ENCODE measurements at regions not wholly inside any gene's neighbourhood (a gene's known extent, or its start where the extent isn't known, plus 50 kb on each side); places are given as distances from the start of the nearest gene placed in this dataset.

DNA sequence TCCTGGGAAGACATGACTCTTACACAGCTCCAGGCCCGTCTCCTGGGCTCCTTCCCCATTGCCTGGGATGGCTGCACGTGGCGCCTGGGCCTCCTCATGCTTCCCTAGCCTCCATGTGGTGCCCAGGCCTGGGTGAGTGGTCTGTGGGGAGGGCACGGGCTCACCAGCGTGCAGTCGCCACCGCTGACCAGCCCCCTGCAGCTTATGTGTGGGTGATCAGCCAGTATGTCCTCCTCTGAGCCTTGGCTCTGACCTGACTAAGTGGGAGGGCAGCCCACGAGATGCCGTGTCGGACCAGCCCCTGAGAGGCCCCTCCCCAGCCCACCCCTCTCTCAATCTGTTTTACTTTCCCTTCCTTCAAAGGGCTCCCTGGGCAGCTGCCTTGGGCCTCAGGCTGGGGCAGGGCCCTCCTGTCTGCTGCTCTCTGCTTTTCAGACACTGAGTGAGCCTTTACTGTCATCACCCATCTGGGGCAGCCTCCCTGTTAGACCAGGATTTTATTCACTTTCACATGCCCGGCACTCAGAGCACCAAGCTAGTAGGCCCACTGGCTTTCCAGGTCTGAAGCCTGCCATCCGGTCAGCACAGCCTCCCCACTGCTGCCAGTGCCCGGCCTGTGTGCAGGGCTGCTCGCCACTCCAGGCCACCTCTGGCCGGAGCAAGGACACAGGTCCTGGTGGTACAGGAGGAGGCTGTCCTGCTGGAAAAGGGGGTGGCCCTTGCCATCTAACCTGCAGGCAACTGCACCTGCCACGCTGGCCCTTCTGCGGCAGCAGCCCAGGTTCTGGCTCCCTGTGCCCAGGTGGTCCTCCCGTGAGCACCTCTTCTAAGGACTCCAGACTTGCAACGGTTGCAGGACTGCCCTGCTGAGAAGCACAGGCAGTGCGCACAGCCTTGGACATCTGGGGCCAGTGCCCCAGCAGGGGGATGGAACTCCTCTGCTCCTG is 84.9 kb upstream of the HPCAL1 start:
- TF ChIP-seq EZH2 (IDR thresholded peaks at IDR 0.05; ENCODE audit: borderline replicate concordance, insufficient read depth, low read depth, low read length, poor library complexity, severe bottlenecking), result no peak
- TF ChIP-seq, protein P1, sequence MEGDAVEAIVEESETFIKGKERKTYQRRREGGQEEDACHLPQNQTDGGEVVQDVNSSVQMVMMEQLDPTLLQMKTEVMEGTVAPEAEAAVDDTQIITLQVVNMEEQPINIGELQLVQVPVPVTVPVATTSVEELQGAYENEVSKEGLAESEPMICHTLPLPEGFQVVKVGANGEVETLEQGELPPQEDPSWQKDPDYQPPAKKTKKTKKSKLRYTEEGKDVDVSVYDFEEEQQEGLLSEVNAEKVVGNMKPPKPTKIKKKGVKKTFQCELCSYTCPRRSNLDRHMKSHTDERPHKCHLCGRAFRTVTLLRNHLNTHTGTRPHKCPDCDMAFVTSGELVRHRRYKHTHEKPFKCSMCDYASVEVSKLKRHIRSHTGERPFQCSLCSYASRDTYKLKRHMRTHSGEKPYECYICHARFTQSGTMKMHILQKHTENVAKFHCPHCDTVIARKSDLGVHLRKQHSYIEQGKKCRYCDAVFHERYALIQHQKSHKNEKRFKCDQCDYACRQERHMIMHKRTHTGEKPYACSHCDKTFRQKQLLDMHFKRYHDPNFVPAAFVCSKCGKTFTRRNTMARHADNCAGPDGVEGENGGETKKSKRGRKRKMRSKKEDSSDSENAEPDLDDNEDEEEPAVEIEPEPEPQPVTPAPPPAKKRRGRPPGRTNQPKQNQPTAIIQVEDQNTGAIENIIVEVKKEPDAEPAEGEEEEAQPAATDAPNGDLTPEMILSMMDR (IDR thresholded peaks at IDR 0.05), result no peak
- Histone ChIP-seq H3K36me3 (replicated peaks in 1 of 2; ENCODE audit: control extremely low read depth in 1 of 2, control insufficient read depth in 1 of 2, extremely low read depth in 1 of 2, insufficient read depth in 2 of 2, low read length in 1 of 2) (no peaks in the 10 kb centered on the region), H3K9ac (ENCODE audit: low read length) (no peak overlapping the region), H3K79me2 (ENCODE audit: control insufficient read depth, insufficient read depth, low read length) (no peaks in the 10 kb centered on the region), H3K4me3 (ENCODE audit: control extremely low read depth in 1 of 5, extremely low read depth in 1 of 5, insufficient read depth in 1 of 5, low read depth in 2 of 5, low read length in 4 of 5) (no peak overlapping the region), H3K27me3 (replicated peaks in 1 of 4; ENCODE audit: control extremely low read depth in 1 of 4, control insufficient read depth in 3 of 4, insufficient read depth in 4 of 4, low read length in 3 of 4) (no peaks in the 10 kb centered on the region), H3K4me1 (ENCODE audit: control insufficient read depth in 2 of 2, insufficient read depth in 2 of 2, low read length in 2 of 2) (no peaks in the 10 kb centered on the region), H3K9me3 (ENCODE audit: control extremely low read depth in 1 of 3, control insufficient read depth in 2 of 3, insufficient read depth in 1 of 3, low read length in 2 of 3) (no peaks in the 10 kb centered on the region), H3K27ac (ENCODE audit: low read length in 2 of 2) (no peak overlapping the region), H4K20me1 (ENCODE audit: control insufficient read depth, insufficient read depth, low read length, poor library complexity, severe bottlenecking) (no peaks in the 10 kb centered on the region), H2AFZ (ENCODE audit: insufficient read depth, low read depth, low read length, poor library complexity, severe bottlenecking) (no peak overlapping the region), H3K4me2 (replicated peaks; ENCODE audit: low read depth, low read length, poor library complexity, severe bottlenecking) (no peak overlapping the region)
- H3K9me3 Mint-ChIP-seq (ENCODE audit: insufficient read depth), result no peaks in the 10 kb centered on the region
- intact Hi-C loops (cut with micrococcal nuclease), result no loop called here
- WGBS (ENCODE audit: insufficient coverage), result 94% methylated on average over 15 of the region's 20 CpGs
- POLR2A ChIA-PET, result no interaction called here
- no peaks in the 10 kb centered on the region for H3K4me1 Mint-ChIP-seq
- no peak overlapping the region for H3K4me3 Mint-ChIP-seq
- peaks cover 9% of the 10 kb centered on the region for H3K27me3 Mint-ChIP-seq
- H3K27ac Mint-ChIP-seq, result no peak overlapping the region
- no peak for DNase-seq
- ATAC-seq (ENCODE audit: low read depth), result no peak
- CTCF ChIA-PET, result no interaction called here

Measured in B cell (primary cell).